ENCODE measurements at regions not wholly inside any gene's neighbourhood (a gene's known extent, or its start where the extent isn't known, plus 50 kb on each side); places are given as distances from the start of the nearest gene placed in this dataset.
"Not testable (repeated sequence)": the region's sequence is repeated elsewhere in the genome, so short reads cannot be mapped to it uniquely, and the experiment has no call there.

GRCh38 chr3:148554367-148554766 lies 143.3 kb upstream of the AGTR1 start:
- Histone ChIP-seq H3K36me3 (ENCODE audit: control insufficient read depth, insufficient read depth, low read length) (no peaks in the 10 kb centered on the region), H3K4me1 (no peaks in the 10 kb centered on the region), H3K79me2 (no peaks in the 10 kb centered on the region), H3K27me3 (ENCODE audit: control insufficient read depth, insufficient read depth, low read length) (no peaks in the 10 kb centered on the region), H2AFZ (no peak overlapping the region), H3K4me3 (ENCODE audit: low read depth, low read length) (no peak overlapping the region), H3K9me3 (ENCODE audit: control insufficient read depth, low read length) (no peaks in the 10 kb centered on the region), H3K4me2 (ENCODE audit: low read length) (no peak overlapping the region), H3K27ac (no peak overlapping the region), H3K9ac (no peak overlapping the region)
- no peak for TF ChIP-seq CTCF (IDR thresholded peaks at IDR 0.05)

DNA sequence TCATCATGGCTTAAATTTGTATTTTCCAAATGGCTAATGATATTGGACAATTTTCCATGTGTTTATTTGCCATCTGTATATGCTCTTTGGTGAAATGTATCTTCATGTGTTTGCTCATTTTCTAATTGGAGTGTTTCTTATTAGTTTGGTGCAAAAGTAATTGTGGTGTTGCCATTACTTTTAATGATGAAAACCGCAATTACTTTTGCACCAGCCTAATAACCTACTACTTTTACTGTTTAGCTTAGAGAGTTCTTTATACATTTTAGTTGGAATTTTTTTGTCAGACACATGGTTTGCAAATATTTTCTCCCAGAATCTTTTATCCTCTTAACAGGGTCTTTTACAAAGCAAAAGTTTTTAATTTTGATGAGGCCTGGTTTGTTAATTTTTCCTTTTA lies 141.0 kb upstream of the AGTR1 start:
- Histone ChIP-seq H3K27me3 (ENCODE audit: control insufficient read depth, insufficient read depth, low read length) (no peaks in the 10 kb centered on the region), H3K4me1 (no peaks in the 10 kb centered on the region), H3K4me2 (ENCODE audit: low read length) (no peak overlapping the region), H3K9me3 (ENCODE audit: control insufficient read depth, low read length) (no peaks in the 10 kb centered on the region), H3K79me2 (no peaks in the 10 kb centered on the region), H3K36me3 (ENCODE audit: control insufficient read depth, insufficient read depth, low read length) (no peaks in the 10 kb centered on the region), H3K4me3 (ENCODE audit: low read depth, low read length) (no peak overlapping the region), H3K27ac (no peak overlapping the region), H2AFZ (no peak overlapping the region), H3K9ac (no peak overlapping the region)
- TF ChIP-seq CTCF (IDR thresholded peaks at IDR 0.05): no peak

GRCh38 chr3:148577579-148577978 lies 120.1 kb upstream of the AGTR1 start:
- not testable (repeated sequence) for H3K4me3 ChIP-seq (ENCODE audit: low read depth, low read length); H3K9ac ChIP-seq; H3K27ac ChIP-seq; H3K9me3 ChIP-seq (ENCODE audit: control insufficient read depth, low read length); H2AFZ ChIP-seq; H3K4me2 ChIP-seq (ENCODE audit: low read length); H3K79me2 ChIP-seq; H3K4me1 ChIP-seq; H3K27me3 ChIP-seq (ENCODE audit: control insufficient read depth, insufficient read depth, low read length); H3K36me3 ChIP-seq (ENCODE audit: control insufficient read depth, insufficient read depth, low read length)

DNA sequence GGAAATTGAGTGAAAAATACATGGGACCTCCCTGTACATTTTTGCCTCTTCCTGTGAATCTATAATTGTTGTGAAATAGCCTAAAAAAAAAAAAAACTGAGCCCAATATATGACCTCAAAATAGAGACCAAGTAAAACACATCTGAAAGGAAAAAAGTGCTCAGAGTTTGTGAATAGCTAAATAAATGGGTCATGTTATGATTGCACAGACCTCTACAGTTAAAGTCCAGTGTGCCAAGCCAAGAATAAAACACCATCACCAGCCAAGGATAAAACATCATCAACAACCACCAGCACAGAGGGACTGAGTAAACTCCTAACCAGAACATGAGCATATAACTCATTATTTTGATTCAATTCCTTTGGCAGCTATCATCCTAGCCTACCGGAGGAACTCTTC lies 115.6 kb upstream of the AGTR1 start:
- H3K9me3 ChIP-seq (ENCODE audit: control insufficient read depth, low read length): no peaks in the 10 kb centered on the region
- no peak overlapping the region for H3K9ac ChIP-seq
- TF ChIP-seq CTCF (IDR thresholded peaks at IDR 0.05): no peak
- no peaks in the 10 kb centered on the region for H3K4me1 ChIP-seq
- H3K27me3 ChIP-seq (ENCODE audit: control insufficient read depth, insufficient read depth, low read length): no peaks in the 10 kb centered on the region
- H2AFZ ChIP-seq: no peak overlapping the region
- no peak overlapping the region for H3K4me2 ChIP-seq (ENCODE audit: low read length)
- no peak overlapping the region for H3K27ac ChIP-seq
- H3K4me3 ChIP-seq (ENCODE audit: low read depth, low read length): no peak overlapping the region
- no peaks in the 10 kb centered on the region for H3K36me3 ChIP-seq (ENCODE audit: control insufficient read depth, insufficient read depth, low read length)
- no peaks in the 10 kb centered on the region for H3K79me2 ChIP-seq

DNA sequence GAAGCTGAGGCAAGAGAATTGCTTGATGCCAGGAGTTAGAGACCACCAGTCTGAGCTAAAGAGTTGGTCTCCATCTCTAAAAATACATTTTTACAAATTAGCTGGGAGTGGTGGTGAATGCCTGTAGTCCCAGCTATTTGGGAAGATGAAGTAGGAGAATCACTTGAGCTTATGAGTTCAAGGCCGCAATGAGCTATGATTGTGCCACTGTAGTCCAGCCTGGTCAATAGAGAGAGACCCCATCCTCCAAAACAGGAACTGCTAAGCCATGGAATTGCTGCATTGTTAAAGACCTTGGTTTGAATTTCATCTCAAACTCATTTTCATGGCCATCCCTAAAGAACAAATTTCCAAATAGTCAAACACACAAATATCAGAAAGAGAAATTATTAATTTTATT lies 113.9 kb upstream of the AGTR1 start:
- Histone ChIP-seq H2AFZ (no peak overlapping the region), H3K4me1 (no peaks in the 10 kb centered on the region), H3K79me2 (no peaks in the 10 kb centered on the region), H3K27ac (no peak overlapping the region), H3K27me3 (ENCODE audit: control insufficient read depth, insufficient read depth, low read length) (no peaks in the 10 kb centered on the region), H3K9me3 (ENCODE audit: control insufficient read depth, low read length) (no peaks in the 10 kb centered on the region), H3K4me2 (ENCODE audit: low read length) (no peak overlapping the region), H3K4me3 (ENCODE audit: low read depth, low read length) (no peak overlapping the region), H3K9ac (no peak overlapping the region), H3K36me3 (ENCODE audit: control insufficient read depth, insufficient read depth, low read length) (no peaks in the 10 kb centered on the region)
- TF ChIP-seq CTCF (IDR thresholded peaks at IDR 0.05): no peak

Measured in parathyroid adenoma (tissue), 2 donors.